ENCODE measurements at regions not wholly inside any gene's neighbourhood (a gene's known extent, or its start where the extent isn't known, plus 50 kb on each side); places are given as distances from the start of the nearest gene placed in this dataset.

DNA sequence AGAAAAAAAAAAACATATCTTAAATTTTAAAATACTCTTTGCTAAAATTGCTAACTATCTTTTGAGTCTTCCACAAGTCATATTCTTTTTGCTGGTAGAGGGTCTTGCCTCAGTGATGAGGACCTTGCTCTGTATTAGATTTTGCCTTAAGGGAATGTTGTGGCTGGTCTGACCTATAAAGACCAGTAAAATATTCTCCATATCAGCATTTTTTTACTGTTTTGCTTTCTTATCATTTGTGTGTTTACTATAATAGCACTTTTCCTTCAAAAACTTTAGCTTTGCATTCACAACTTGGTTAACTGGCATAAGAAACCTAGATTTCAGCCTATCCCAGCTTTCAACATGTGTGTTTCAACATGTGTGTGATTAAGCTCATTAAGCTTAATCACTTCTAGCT, 224.7 kb upstream of the CDH18 start:
- DNase-seq (ENCODE audit: low read depth, low spot score) (no peak), FAIRE-seq (no peak), ATAC-seq (no peak)
- Histone ChIP-seq H3K27me3 (replicated peaks in 1 of 2; ENCODE audit: control insufficient read depth in 2 of 2, insufficient read depth in 2 of 2, low read length in 1 of 2) (no peaks in the 10 kb centered on the region), H3K9me3 (replicated peaks; ENCODE audit: control insufficient read depth, insufficient read depth, low read length) (no peaks in the 10 kb centered on the region), H4K20me1 (ENCODE audit: control insufficient read depth, insufficient read depth) (no peaks in the 10 kb centered on the region), H2AFZ (ENCODE audit: control insufficient read depth, low read depth, low read length) (no peak overlapping the region), H3K9ac (ENCODE audit: control insufficient read depth, insufficient read depth, low read length) (no peak overlapping the region), H3K36me3 (ENCODE audit: control insufficient read depth in 2 of 2, insufficient read depth in 2 of 2, low read length in 1 of 2) (no peaks in the 10 kb centered on the region), H3K4me2 (ENCODE audit: control insufficient read depth, insufficient read depth) (no peak overlapping the region), H3K27ac (ENCODE audit: control insufficient read depth, insufficient read depth) (no peak overlapping the region), H3K4me3 (no peak overlapping the region), H3K4me1 (ENCODE audit: control insufficient read depth, insufficient read depth, low read length) (no peaks in the 10 kb centered on the region), H3K79me2 (ENCODE audit: control insufficient read depth, insufficient read depth, low read length) (no peaks in the 10 kb centered on the region)
- in situ Hi-C loops (cut with MboI): no loop called here
- CTCF ChIA-PET: interaction anchor here (0.9 to 1.2 kb wide), 2 partner anchors 10 to 428 kb away, joined by 3 read pairs; no protein-coding TSS in a partner anchor
- RAD21 ChIA-PET (ENCODE audit: unreplicated experiment): no interaction called here
- no TSS peak for BruUV-seq (replicated peaks)
- intact Hi-C loops (cut with micrococcal nuclease; ENCODE audit: unreplicated experiment): no loop called here
- POLR2A ChIA-PET: no interaction called here
- SMC1A ChIA-PET (ENCODE audit: uncharacterized antibody, unreplicated experiment): interaction anchor here (1.3 kb wide), 1 partner anchor 9 kb away, joined by 3 read pairs; no protein-coding TSS in a partner anchor
- TF ChIP-seq YBX1 (IDR thresholded peaks at IDR 0.05) (no peak), TCF3 (IDR thresholded peaks at IDR 0.05; ENCODE audit: borderline replicate concordance, insufficient read depth, low read depth, low read length) (no peak), SRF (IDR thresholded peaks at IDR 0.05; ENCODE audit: low read depth in 2 of 2, low read length in 2 of 2) (no peak), MYB (IDR thresholded peaks at IDR 0.05; ENCODE audit: borderline replicate concordance, low read depth, low read length) (no peak), POLR2AphosphoS2 (IDR thresholded peaks at IDR 0.05; ENCODE audit: low read depth, low read length) (no peak), SMAD1 (IDR thresholded peaks at IDR 0.05; ENCODE audit: low read depth, partially characterized antibody) (no peak), ZBED1 (IDR thresholded peaks at IDR 0.05; ENCODE audit: borderline replicate concordance) (no peak), HSF1 (IDR thresholded peaks at IDR 0.05; ENCODE audit: low read depth, low read length) (no peak), RB1 (IDR thresholded peaks at IDR 0.05; ENCODE audit: borderline replicate concordance) (no peak), KLF5 (IDR thresholded peaks at IDR 0.05; ENCODE audit: partially characterized antibody) (no peak), NR2C1 (IDR thresholded peaks at IDR 0.05) (no peak), MYC (IDR thresholded peaks at IDR 0.05; ENCODE audit: insufficient read depth, insufficient read length, insufficient replicate concordance, low read length, severe bottlenecking) (no peak), ZBTB4 (CRISPR knock-in tag; IDR thresholded peaks at IDR 0.05) (no peak)
- TF ChIP-seq, protein P1, sequence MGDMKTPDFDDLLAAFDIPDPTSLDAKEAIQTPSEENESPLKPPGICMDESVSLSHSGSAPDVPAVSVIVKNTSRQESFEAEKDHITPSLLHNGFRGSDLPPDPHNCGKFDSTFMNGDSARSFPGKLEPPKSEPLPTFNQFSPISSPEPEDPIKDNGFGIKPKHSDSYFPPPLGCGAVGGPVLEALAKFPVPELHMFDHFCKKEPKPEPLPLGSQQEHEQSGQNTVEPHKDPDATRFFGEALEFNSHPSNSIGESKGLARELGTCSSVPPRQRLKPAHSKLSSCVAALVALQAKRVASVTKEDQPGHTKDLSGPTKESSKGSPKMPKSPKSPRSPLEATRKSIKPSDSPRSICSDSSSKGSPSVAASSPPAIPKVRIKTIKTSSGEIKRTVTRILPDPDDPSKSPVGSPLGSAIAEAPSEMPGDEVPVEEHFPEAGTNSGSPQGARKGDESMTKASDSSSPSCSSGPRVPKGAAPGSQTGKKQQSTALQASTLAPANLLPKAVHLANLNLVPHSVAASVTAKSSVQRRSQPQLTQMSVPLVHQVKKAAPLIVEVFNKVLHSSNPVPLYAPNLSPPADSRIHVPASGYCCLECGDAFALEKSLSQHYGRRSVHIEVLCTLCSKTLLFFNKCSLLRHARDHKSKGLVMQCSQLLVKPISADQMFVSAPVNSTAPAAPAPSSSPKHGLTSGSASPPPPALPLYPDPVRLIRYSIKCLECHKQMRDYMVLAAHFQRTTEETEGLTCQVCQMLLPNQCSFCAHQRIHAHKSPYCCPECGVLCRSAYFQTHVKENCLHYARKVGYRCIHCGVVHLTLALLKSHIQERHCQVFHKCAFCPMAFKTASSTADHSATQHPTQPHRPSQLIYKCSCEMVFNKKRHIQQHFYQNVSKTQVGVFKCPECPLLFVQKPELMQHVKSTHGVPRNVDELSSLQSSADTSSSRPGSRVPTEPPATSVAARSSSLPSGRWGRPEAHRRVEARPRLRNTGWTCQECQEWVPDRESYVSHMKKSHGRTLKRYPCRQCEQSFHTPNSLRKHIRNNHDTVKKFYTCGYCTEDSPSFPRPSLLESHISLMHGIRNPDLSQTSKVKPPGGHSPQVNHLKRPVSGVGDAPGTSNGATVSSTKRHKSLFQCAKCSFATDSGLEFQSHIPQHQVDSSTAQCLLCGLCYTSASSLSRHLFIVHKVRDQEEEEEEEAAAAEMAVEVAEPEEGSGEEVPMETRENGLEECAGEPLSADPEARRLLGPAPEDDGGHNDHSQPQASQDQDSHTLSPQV (IDR thresholded peaks at IDR 0.05): no peak
- TF ChIP-seq, protein P2, sequence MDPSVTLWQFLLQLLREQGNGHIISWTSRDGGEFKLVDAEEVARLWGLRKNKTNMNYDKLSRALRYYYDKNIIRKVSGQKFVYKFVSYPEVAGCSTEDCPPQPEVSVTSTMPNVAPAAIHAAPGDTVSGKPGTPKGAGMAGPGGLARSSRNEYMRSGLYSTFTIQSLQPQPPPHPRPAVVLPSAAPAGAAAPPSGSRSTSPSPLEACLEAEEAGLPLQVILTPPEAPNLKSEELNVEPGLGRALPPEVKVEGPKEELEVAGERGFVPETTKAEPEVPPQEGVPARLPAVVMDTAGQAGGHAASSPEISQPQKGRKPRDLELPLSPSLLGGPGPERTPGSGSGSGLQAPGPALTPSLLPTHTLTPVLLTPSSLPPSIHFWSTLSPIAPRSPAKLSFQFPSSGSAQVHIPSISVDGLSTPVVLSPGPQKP (IDR thresholded peaks at IDR 0.05; ENCODE audit: low read depth, low read length): no peak

All from GM12878 (cell line).